Naive thymus-derived CD4-positive, alpha-beta T cell (primary cell): ENCODE measurements at regions not wholly inside any gene's neighbourhood (a gene's known extent, or its start where the extent isn't known, plus 50 kb on each side); places are given as distances from the start of the nearest gene placed in this dataset.

Experiments used
- ATAC-seq: fragments of 150-1000 bp; cut with Tn5 transposase; 2 replicates; pipeline ENCODE4 v1.10.0; 2021; ENCODE audit warnings: mild to moderate bottlenecking, moderate library complexity
- CTCF ChIA-PET: fragments of 350-600 bp; sonication (Branson Sonifier 250); formaldehyde crosslinking; loops from one replicate; lab custom pipeline; 2021; ENCODE audit warnings: antibody characterized with exemption; lab: Charles Lee
- POLR2A ChIA-PET: fragments of 350-600 bp; sonication (Branson Sonifier 250); formaldehyde crosslinking; loops from one replicate; lab custom pipeline; 2021; ENCODE audit warnings: antibody characterized with exemption, inconsistent platforms; lab: Charles Lee
- DNase-seq, 9 donors: peaks; one replicate each; pipeline versions ENCODE4 v3.0.0 to v3.0.0-alpha.2; 2020 to 2022; ENCODE audit warnings: mixed read lengths in 1 of 9
- H3K27ac ChIP-seq: one replicate; pipeline ENCODE4 v1.7.0; 2013; ENCODE audit warnings: mild to moderate bottlenecking, low read depth, low read length, moderate library complexity
- H3K27me3 ChIP-seq, 2 donors: one replicate each; pipeline ENCODE4 v1.7.0; 2013; ENCODE audit warnings: low read length in 2 of 2, mild to moderate bottlenecking in 2 of 2, moderate library complexity in 2 of 2; ENCODE audit not compliant: control insufficient read depth in 2 of 2, insufficient read depth in 2 of 2
- H3K36me3 ChIP-seq, 3 experiments: 1 replicate in 2 of 3; 2 replicates in 1 of 3; pipeline ENCODE4 v1.7.0; 2013; ENCODE audit warnings: low read length in 3 of 3, mild to moderate bottlenecking in 3 of 3, moderate library complexity in 1 of 3; ENCODE audit not compliant: insufficient read depth in 3 of 3, control insufficient read depth in 2 of 3
- H3K4me1 ChIP-seq, 2 donors: one replicate each; pipeline ENCODE4 v1.7.0; 2013; ENCODE audit warnings: low read length in 2 of 2, mild to moderate bottlenecking in 2 of 2, moderate library complexity in 1 of 2; ENCODE audit not compliant: control insufficient read depth in 2 of 2, insufficient read depth in 2 of 2
- H3K4me3 ChIP-seq: 2 replicates; pipeline ENCODE4 v1.7.0; 2013; ENCODE audit warnings: mild to moderate bottlenecking, low read length
- H3K9me3 ChIP-seq, 3 experiments: 1 replicate in 2 of 3; 2 replicates in 1 of 3; pipeline ENCODE4 v1.7.0; 2013; ENCODE audit warnings: low read length in 3 of 3; ENCODE audit not compliant: control insufficient read depth in 2 of 3
- H3K27ac Mint-ChIP-seq, 9 donors: one replicate each; pipeline ENCODE4 v1.8.0; 2020 to 2022; ENCODE audit warnings: mixed read lengths in 9 of 9, mild to moderate bottlenecking in 8 of 9, moderate library complexity in 5 of 9, inconsistent platforms in 2 of 9
- H3K27me3 Mint-ChIP-seq, 5 donors: one replicate each; pipeline ENCODE4 v1.8.0; 2021 to 2022; ENCODE audit warnings: mixed read lengths in 5 of 5, mild to moderate bottlenecking in 1 of 5
- H3K36me3 Mint-ChIP-seq, 5 donors: one replicate each; pipeline ENCODE4 v1.8.0; 2020 to 2022; ENCODE audit warnings: mixed read lengths in 5 of 5, mild to moderate bottlenecking in 3 of 5, inconsistent platforms in 1 of 5
- H3K4me1 Mint-ChIP-seq, 7 donors: one replicate each; pipeline ENCODE4 v1.8.0; 2020 to 2022; ENCODE audit warnings: mixed read lengths in 7 of 7, mild to moderate bottlenecking in 3 of 7, inconsistent platforms in 1 of 7
- H3K4me3 Mint-ChIP-seq, 10 donors: one replicate each; pipeline ENCODE4 v1.8.0; 2020 to 2022; ENCODE audit warnings: mild to moderate bottlenecking in 10 of 10, mixed read lengths in 10 of 10, moderate library complexity in 6 of 10, inconsistent platforms in 2 of 10
- H3K9me3 Mint-ChIP-seq, 11 donors: one replicate each; pipeline ENCODE4 v1.8.0; 2020 to 2022; ENCODE audit warnings: mixed read lengths in 11 of 11, mild to moderate bottlenecking in 4 of 11, inconsistent platforms in 1 of 11, moderate library complexity in 1 of 11
- intact Hi-C, 2 donors: fragments of 100-400 bp; cut with micrococcal nuclease; formaldehyde crosslinking; loops; one replicate each; pipeline ENCODE4 v1.15.1; 2023

DNA sequence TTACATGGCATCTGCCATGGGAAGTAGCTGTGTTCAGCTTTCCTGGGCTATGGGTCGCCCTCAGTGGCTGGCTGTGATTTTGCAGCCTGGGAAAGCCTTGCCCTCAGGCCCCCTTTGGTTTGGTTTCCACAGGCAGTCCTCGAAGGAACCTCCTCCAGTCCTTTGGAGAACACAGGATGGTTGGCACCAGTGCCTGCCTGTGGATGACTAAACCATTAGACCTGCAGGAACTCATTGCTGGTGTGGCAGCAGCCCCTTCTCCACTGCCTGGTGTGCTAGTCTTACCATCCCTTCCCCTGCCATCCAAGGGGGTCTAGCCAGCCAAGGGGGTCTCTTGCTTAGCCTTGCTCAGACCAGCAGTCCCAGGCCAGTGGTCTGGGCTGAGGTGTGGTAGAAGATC is 71.4 kb upstream of the PJA1 start:
- no peaks in the 10 kb centered on the region for H3K27me3 Mint-ChIP-seq
- no peaks in the 10 kb centered on the region for H3K36me3 ChIP-seq
- no peaks in the 10 kb centered on the region for H3K27me3 ChIP-seq
- DNase-seq (no peak), ATAC-seq (no peak)
- H3K9me3 Mint-ChIP-seq = no peaks in the 10 kb centered on the region
- H3K27ac ChIP-seq = no peak overlapping the region
- ChIA-PET CTCF (no interaction called here), POLR2A (no interaction called here)
- no peak overlapping the region for H3K4me3 ChIP-seq
- intact Hi-C loops = no loop called here
- no peaks in the 10 kb centered on the region for H3K9me3 ChIP-seq
- H3K4me1 ChIP-seq = no peaks in the 10 kb centered on the region
- H3K27ac Mint-ChIP-seq = no peak overlapping the region
- no peaks in the 10 kb centered on the region for H3K36me3 Mint-ChIP-seq
- H3K4me1 Mint-ChIP-seq = no peaks in the 10 kb centered on the region
- H3K4me3 Mint-ChIP-seq = no peak overlapping the region

DNA sequence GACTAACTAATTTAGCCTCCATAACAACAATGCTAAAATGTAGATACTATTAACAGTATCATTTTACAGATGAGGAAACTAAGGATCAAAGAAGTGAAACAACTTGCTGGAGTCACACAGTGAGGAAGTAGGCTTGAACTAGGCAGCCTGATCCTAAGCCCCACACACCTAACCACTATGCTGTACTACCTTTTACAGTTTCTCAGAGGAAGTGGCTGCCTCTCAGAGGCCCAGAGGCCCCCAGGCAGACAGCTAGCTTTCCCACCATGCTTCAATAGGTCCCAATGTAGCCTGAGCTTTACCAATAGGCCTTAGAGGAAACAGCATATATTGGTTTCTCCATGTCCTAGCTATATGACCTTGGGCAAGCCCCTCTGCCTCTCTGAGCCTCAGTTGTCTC is 69.4 kb upstream of the PJA1 start:
- H3K36me3 Mint-ChIP-seq = no peaks in the 10 kb centered on the region
- H3K4me1 ChIP-seq = no peaks in the 10 kb centered on the region
- no peak for DNase-seq
- no peak overlapping the region for H3K4me3 Mint-ChIP-seq
- POLR2A ChIA-PET = no interaction called here
- H3K27me3 Mint-ChIP-seq = no peaks in the 10 kb centered on the region
- H3K9me3 ChIP-seq = no peaks in the 10 kb centered on the region
- no peaks in the 10 kb centered on the region for H3K4me1 Mint-ChIP-seq
- no peaks in the 10 kb centered on the region for H3K27me3 ChIP-seq
- no peak overlapping the region for H3K27ac ChIP-seq
- no peak overlapping the region for H3K27ac Mint-ChIP-seq
- no peak overlapping the region for H3K4me3 ChIP-seq
- ATAC-seq = no peak
- CTCF ChIA-PET = no interaction called here
- intact Hi-C loops = no loop called here
- H3K9me3 Mint-ChIP-seq = no peaks in the 10 kb centered on the region
- no peaks in the 10 kb centered on the region for H3K36me3 ChIP-seq

DNA sequence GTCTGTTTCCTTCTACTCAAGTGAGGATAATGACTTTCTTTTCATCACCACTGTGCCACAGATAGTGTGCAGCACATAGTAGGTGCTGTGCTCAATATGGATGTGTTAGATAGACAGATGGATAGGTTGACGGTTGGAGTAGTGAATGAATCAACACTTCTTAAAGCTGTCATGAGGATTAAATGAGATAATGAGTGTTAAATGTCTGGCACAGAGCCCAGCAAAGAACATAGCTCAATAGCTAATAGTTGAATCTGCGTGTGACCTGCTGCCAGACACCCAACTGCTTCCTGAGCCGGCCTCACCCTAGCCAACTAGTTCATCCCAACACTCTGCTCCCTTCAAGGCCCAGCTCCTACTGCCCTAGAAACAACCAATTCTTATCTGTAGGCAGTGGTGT is 67.7 kb upstream of the PJA1 start:
- H3K9me3 Mint-ChIP-seq = no peaks in the 10 kb centered on the region
- no peak overlapping the region for H3K4me3 Mint-ChIP-seq

DNA sequence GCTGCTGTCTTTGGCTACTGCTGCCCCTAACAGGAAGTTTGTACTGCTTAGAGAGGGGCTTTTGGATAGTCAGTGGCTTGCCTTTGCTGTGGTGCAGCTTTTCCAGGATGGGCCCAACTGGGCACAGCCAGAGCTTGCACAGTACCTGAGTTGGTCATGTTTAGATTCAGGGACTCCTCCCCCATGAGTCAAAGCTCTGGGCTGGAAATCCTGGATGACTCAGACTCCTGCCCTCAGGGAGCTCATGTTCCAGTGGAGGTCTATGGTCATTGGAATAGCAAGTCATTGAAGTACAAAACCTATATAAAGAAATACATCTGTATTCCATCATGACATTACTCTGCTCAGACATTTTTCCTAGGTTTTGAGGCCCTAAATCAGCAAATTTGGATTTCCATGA is 66.7 kb upstream of the PJA1 start:
- no peaks in the 10 kb centered on the region for H3K27me3 ChIP-seq
- no peaks in the 10 kb centered on the region for H3K4me1 Mint-ChIP-seq
- no peak for ATAC-seq
- CTCF ChIA-PET = interaction anchor here (1.3 kb wide), 1 partner anchor 10 kb away, joined by 5 read pairs; no protein-coding TSS in a partner anchor
- no peak overlapping the region for H3K4me3 ChIP-seq
- H3K9me3 Mint-ChIP-seq = no peaks in the 10 kb centered on the region
- no peaks in the 10 kb centered on the region for H3K27me3 Mint-ChIP-seq
- no peak overlapping the region for H3K27ac Mint-ChIP-seq
- no peaks in the 10 kb centered on the region for H3K4me1 ChIP-seq
- no peaks in the 10 kb centered on the region for H3K9me3 ChIP-seq
- POLR2A ChIA-PET = no interaction called here
- no peak overlapping the region for H3K27ac ChIP-seq
- H3K36me3 ChIP-seq = no peaks in the 10 kb centered on the region
- intact Hi-C loops = no loop called here
- DNase-seq = no peak
- no peaks in the 10 kb centered on the region for H3K36me3 Mint-ChIP-seq
- no peak overlapping the region for H3K4me3 Mint-ChIP-seq

More for the DNA sequence above, 67.7 kb upstream of the PJA1 start:
- Histone ChIP-seq H3K27ac (no peak overlapping the region), H3K27me3 (no peaks in the 10 kb centered on the region), H3K9me3 (no peaks in the 10 kb centered on the region), H3K36me3 (no peaks in the 10 kb centered on the region), H3K4me1 (no peaks in the 10 kb centered on the region), H3K4me3 (no peak overlapping the region)
- ChIA-PET CTCF (no interaction called here), POLR2A (no interaction called here)
- H3K27me3 Mint-ChIP-seq = no peaks in the 10 kb centered on the region
- H3K36me3 Mint-ChIP-seq = no peaks in the 10 kb centered on the region
- no peaks in the 10 kb centered on the region for H3K4me1 Mint-ChIP-seq
- intact Hi-C loops = no loop called here
- DNase-seq (no peak), ATAC-seq (no peak)
- no peak overlapping the region for H3K27ac Mint-ChIP-seq

DNA sequence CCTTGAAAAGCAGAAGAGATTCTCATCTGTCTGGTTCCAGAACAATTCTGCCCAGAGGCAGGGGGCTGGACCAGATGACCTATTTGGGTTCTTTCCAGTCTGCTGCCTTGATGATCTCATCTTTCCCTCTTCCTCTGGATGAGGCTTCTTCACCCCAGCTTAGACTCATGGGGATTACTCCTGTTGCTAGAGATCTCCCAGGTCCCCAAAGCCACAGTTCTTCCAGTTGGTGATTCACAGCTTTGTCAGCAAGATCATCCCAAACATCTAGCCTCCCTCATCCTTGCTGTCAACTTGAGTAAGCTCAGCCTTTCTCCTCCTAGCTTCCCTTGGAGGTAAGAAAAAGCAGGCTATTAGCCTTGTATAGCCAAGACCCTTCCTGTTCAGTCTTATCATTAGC is 64.2 kb upstream of the PJA1 start:
- no peaks in the 10 kb centered on the region for H3K9me3 Mint-ChIP-seq

DNA sequence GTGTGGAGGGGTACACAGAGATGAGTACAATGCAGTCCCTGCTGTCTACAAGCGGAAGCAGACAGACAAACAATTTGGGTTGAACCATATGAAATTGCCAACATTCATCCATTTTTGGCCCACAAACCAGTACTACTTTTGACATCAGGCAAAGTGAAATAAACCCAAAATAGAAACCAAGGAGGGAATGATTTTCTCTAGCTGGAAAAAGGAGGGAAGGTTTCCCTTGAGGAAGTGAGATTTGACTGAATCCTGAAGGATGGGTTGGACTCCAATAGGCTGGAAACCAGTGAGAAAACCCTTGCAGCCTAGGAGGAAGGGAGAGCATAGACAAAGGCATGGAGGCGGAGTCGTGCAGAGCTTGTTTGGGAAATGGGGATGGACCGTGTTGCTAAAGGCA is 63.5 kb upstream of the PJA1 start:
- H3K4me3 ChIP-seq = no peak overlapping the region
- no peaks in the 10 kb centered on the region for H3K27me3 ChIP-seq
- H3K36me3 Mint-ChIP-seq = no peaks in the 10 kb centered on the region
- no peaks in the 10 kb centered on the region for H3K27me3 Mint-ChIP-seq
- H3K9me3 Mint-ChIP-seq = no peaks in the 10 kb centered on the region
- ATAC-seq = no peak
- no peak overlapping the region for H3K27ac ChIP-seq
- CTCF ChIA-PET = no interaction called here
- POLR2A ChIA-PET = no interaction called here
- H3K9me3 ChIP-seq = no peaks in the 10 kb centered on the region
- no peak for DNase-seq
- H3K27ac Mint-ChIP-seq = no peak overlapping the region
- no peak overlapping the region for H3K4me3 Mint-ChIP-seq
- no peaks in the 10 kb centered on the region for H3K36me3 ChIP-seq
- intact Hi-C loops = no loop called here
- no peaks in the 10 kb centered on the region for H3K4me1 Mint-ChIP-seq
- H3K4me1 ChIP-seq = no peaks in the 10 kb centered on the region

More for the DNA sequence above, 64.2 kb upstream of the PJA1 start:
- Histone ChIP-seq H3K27me3 (no peaks in the 10 kb centered on the region), H3K36me3 (no peaks in the 10 kb centered on the region), H3K27ac (no peak overlapping the region), H3K4me1 (no peaks in the 10 kb centered on the region), H3K9me3 (no peaks in the 10 kb centered on the region), H3K4me3 (no peak overlapping the region)
- Mint-ChIP-seq H3K27ac (no peak overlapping the region), H3K36me3 (no peaks in the 10 kb centered on the region), H3K4me3 (no peak overlapping the region), H3K4me1 (no peaks in the 10 kb centered on the region), H3K27me3 (no peaks in the 10 kb centered on the region)
- no peak for ATAC-seq
- intact Hi-C loops = no loop called here
- ChIA-PET POLR2A (no interaction called here), CTCF (interaction anchor here (0.7 to 0.9 kb wide), 2 partner anchors 401 to 1036 kb away, joined by 3 to 4 read pairs; no protein-coding TSS in a partner anchor)
- DNase-seq = no peak

DNA sequence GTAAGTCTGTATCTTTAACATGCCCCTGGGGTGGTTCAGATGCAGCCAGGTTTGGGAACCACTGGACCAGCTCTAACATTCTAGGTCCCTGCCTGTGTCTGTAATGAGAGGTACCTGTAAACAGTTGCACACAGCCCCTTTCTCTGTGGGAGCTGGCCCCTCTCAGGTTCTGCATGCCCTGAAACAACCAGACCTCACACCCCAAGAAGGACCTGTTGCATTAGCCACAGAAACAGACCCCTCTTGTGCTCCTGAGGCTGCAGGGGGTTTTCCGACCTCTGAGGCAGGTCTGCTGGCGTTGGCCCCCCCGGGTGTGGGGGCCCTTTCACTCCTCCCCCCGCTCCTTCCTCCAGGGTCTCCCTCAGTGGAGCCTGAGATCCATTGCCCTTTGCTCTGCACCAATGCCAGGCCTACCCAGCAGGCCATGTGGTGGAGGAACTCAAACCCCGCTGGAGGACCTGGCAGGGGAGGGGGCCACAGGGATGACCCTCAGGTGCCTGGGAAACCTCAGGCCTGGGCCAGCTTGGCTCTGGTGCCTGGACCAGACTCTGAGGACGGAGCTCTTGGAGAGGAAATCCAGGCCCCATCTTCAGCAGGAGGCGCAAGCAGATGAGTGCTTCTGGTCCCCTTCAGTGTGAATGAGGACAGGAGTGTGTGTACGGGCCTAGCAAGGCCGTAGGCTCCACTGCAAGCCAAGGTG is 61.4 kb upstream of the PJA1 start:
- no peaks in the 10 kb centered on the region for H3K9me3 ChIP-seq
- no peaks in the 10 kb centered on the region for H3K27me3 ChIP-seq
- no peaks in the 10 kb centered on the region for H3K9me3 Mint-ChIP-seq
- no peak overlapping the region for H3K27ac Mint-ChIP-seq
- H3K36me3 ChIP-seq = no peaks in the 10 kb centered on the region
- H3K4me1 Mint-ChIP-seq = no peaks in the 10 kb centered on the region
- no peak overlapping the region for H3K27ac ChIP-seq
- H3K36me3 Mint-ChIP-seq = no peaks in the 10 kb centered on the region
- intact Hi-C loops = no loop called here
- H3K27me3 Mint-ChIP-seq = no peaks in the 10 kb centered on the region
- H3K4me1 ChIP-seq = no peaks in the 10 kb centered on the region
- DNase-seq (no peak), ATAC-seq (no peak)
- H3K4me3 ChIP-seq = no peak overlapping the region
- ChIA-PET POLR2A (no interaction called here), CTCF (interaction anchor here (1.0 kb wide), 1 partner anchor 398 kb away, joined by 3 read pairs; the partner anchor contains the start of gene EFNB1)
- H3K4me3 Mint-ChIP-seq = no peak overlapping the region
